ENCODE measurements at regions not wholly inside any gene's neighbourhood (a gene's known extent, or its start where the extent isn't known, plus 50 kb on each side); places are given as distances from the start of the nearest gene placed in this dataset.

DNA sequence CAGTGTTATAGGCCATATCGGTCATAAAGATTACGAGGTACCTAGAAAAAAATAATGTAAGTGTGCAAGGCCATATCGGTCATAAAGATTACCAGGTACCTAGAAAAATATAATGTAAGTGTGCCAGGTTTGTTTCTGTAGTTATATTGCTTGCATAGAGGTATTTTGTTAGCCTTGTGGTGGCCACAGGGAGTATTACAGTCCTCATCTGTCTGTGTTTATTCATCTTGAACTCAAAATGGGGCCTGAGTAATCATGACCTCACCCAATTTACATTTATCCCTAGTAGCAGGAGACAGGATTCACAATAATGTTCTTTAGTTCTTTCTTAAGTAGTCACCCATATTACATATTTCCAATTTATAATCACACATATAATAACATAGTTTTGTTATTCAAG, 459.7 kb downstream of the MID1IP1 start:
- TF ChIP-seq, protein P1, sequence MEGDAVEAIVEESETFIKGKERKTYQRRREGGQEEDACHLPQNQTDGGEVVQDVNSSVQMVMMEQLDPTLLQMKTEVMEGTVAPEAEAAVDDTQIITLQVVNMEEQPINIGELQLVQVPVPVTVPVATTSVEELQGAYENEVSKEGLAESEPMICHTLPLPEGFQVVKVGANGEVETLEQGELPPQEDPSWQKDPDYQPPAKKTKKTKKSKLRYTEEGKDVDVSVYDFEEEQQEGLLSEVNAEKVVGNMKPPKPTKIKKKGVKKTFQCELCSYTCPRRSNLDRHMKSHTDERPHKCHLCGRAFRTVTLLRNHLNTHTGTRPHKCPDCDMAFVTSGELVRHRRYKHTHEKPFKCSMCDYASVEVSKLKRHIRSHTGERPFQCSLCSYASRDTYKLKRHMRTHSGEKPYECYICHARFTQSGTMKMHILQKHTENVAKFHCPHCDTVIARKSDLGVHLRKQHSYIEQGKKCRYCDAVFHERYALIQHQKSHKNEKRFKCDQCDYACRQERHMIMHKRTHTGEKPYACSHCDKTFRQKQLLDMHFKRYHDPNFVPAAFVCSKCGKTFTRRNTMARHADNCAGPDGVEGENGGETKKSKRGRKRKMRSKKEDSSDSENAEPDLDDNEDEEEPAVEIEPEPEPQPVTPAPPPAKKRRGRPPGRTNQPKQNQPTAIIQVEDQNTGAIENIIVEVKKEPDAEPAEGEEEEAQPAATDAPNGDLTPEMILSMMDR (IDR thresholded peaks at IDR 0.05) = no peak
- no peak for TF ChIP-seq POLR2A (IDR thresholded peaks at IDR 0.05)

Data from thyroid gland (tissue), 4 donors.